Loucy (cell line): ENCODE measurements at regions not wholly inside any gene's neighbourhood (a gene's known extent, or its start where the extent isn't known, plus 50 kb on each side); places are given as distances from the start of the nearest gene placed in this dataset.

Experiments
- H2AFZ ChIP-seq: fragments of 200-600 bp; sonication (generic); 2 replicates; pipeline ENCODE4 v1.6.0; 2016; ENCODE audit warnings: antibody characterized with exemption, mild to moderate bottlenecking, low read length, moderate library complexity
- H3F3A ChIP-seq: fragments of 200-600 bp; 2 replicates; pipeline ENCODE4 v1.6.0; 2016; ENCODE audit warnings: antibody characterized with exemption, low read depth, mild to moderate bottlenecking
- H3K27me3 ChIP-seq: fragments of 200-600 bp; sonication (generic); 2 replicates; pipeline ENCODE4 v1.6.1; 2014; ENCODE audit warnings: low read length, mild to moderate bottlenecking; ENCODE audit not compliant: insufficient read depth, poor library complexity, severe bottlenecking
- H3K36me3 ChIP-seq: fragments of 200-600 bp; sonication (generic); 2 replicates; pipeline ENCODE4 v1.6.1; 2016; ENCODE audit warnings: low read length; ENCODE audit not compliant: insufficient read depth
- H3K4me1 ChIP-seq: fragments of 200-600 bp; sonication (generic); 2 replicates; pipeline ENCODE4 v1.5.1; 2014; ENCODE audit warnings: low read length, mild to moderate bottlenecking; ENCODE audit not compliant: insufficient read depth, poor library complexity, severe bottlenecking
- H3K4me2 ChIP-seq: fragments of 200-600 bp; sonication (generic); 2 replicates; pipeline ENCODE4 v1.6.0; 2014; ENCODE audit warnings: antibody characterized with exemption, low read length, low read depth, mild to moderate bottlenecking; ENCODE audit not compliant: poor library complexity, severe bottlenecking
- H3K4me3 ChIP-seq: fragments of 200-600 bp; sonication (generic); 2 replicates; pipeline ENCODE4 v1.5.1; 2014; ENCODE audit warnings: low read length, mild to moderate bottlenecking, mixed read lengths; ENCODE audit not compliant: poor library complexity, severe bottlenecking
- H3K79me2 ChIP-seq: fragments of 200-600 bp; sonication (generic); 2 replicates; pipeline ENCODE4 v1.6.1; 2014; ENCODE audit warnings: low read length; ENCODE audit not compliant: insufficient read depth
- H3K9ac ChIP-seq: fragments of 200-600 bp; sonication (generic); 2 replicates; pipeline ENCODE4 v1.6.0; 2014; ENCODE audit warnings: mild to moderate bottlenecking, low read depth, low read length, moderate library complexity; ENCODE audit not compliant: poor library complexity, severe bottlenecking
- H3K9me2 ChIP-seq: fragments of 200-600 bp; sonication (generic); replicated peaks from 2 replicates; pipeline ENCODE4 v1.6.1; 2016; ENCODE audit warnings: low read depth, low read length, mixed read lengths
- H3K9me3 ChIP-seq: fragments of 200-600 bp; sonication (generic); 2 replicates; pipeline ENCODE4 v1.6.1; 2014; ENCODE audit warnings: mild to moderate bottlenecking, antibody characterized with exemption, low read length, low read depth; ENCODE audit not compliant: insufficient read depth
- H4K20me1 ChIP-seq: fragments of 200-600 bp; sonication (generic); 2 replicates; pipeline ENCODE4 v1.6.0; 2014; ENCODE audit warnings: antibody characterized with exemption, low read length, mild to moderate bottlenecking; ENCODE audit not compliant: insufficient read depth, poor library complexity, severe bottlenecking
- EZH2phosphoT487 ChIP-seq: fragments of 200-600 bp; IDR thresholded peaks from 2 replicates; pipeline ENCODE4 v1.6.1; 2018; ENCODE audit warnings: antibody characterized with exemption, mild to moderate bottlenecking, moderate library complexity, borderline replicate concordance
- TF ChIP-seq, protein P1 (sequence below): fragments of 200-600 bp; sonication (generic); conservative IDR thresholded peaks from 2 replicates; pipeline ENCODE4 v1.5.1; 2014; ENCODE audit warnings: mild to moderate bottlenecking, antibody characterized with exemption, low read length

DNA sequence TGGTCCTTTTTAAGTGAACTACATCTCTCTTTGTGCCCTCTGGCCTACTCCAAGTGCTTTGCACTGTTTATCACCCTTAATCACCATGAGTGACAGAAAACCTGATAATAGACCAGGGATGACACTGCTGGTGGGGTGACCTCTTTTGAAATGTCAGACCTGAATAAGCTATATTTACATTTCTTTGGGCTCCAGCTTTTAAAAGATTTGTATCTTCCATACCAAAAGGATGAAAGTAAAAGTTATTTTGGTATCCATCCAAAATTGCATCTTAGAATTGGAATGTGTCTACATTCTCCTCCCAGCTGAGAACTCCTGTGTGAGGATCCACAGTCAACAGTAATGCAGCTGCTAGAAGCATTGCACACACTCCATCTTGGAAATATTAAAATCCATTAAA, 370.0 kb downstream of the CDH11 start:
- no peak overlapping the region for H3K4me2 ChIP-seq
- H3K79me2 ChIP-seq = no peaks in the 10 kb centered on the region
- TF ChIP-seq, protein P1, sequence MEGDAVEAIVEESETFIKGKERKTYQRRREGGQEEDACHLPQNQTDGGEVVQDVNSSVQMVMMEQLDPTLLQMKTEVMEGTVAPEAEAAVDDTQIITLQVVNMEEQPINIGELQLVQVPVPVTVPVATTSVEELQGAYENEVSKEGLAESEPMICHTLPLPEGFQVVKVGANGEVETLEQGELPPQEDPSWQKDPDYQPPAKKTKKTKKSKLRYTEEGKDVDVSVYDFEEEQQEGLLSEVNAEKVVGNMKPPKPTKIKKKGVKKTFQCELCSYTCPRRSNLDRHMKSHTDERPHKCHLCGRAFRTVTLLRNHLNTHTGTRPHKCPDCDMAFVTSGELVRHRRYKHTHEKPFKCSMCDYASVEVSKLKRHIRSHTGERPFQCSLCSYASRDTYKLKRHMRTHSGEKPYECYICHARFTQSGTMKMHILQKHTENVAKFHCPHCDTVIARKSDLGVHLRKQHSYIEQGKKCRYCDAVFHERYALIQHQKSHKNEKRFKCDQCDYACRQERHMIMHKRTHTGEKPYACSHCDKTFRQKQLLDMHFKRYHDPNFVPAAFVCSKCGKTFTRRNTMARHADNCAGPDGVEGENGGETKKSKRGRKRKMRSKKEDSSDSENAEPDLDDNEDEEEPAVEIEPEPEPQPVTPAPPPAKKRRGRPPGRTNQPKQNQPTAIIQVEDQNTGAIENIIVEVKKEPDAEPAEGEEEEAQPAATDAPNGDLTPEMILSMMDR = no peak
- no peak for TF ChIP-seq EZH2phosphoT487
- H4K20me1 ChIP-seq = no peaks in the 10 kb centered on the region
- no peaks in the 10 kb centered on the region for H3K4me1 ChIP-seq
- no peaks in the 10 kb centered on the region for H3K27me3 ChIP-seq
- no peak overlapping the region for H3K9ac ChIP-seq
- no peaks in the 10 kb centered on the region for H3F3A ChIP-seq
- H3K9me2 ChIP-seq = no peaks in the 10 kb centered on the region
- no peaks in the 10 kb centered on the region for H3K9me3 ChIP-seq
- H2AFZ ChIP-seq = no peak overlapping the region
- H3K4me3 ChIP-seq = no peak overlapping the region
- H3K36me3 ChIP-seq = no peaks in the 10 kb centered on the region

DNA sequence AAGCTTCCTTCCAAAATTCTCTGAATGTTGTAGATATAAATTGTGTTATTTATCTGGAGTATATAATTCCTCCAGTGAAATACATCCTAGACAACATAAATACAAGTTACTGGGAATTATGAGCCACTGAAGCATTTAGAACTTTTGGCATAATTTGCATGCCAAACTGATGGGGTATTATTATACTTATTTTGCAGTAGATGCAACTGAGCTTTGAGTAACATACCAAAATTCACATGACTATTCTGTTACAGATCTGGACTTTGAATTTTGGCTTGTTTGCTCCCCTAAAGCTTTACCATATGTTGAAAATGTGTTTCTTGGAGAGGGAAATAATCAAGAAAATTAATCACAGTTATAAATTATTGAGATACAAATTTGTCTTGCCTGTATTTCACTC, 372.5 kb downstream of the CDH11 start:
- Histone ChIP-seq H3K79me2 (no peaks in the 10 kb centered on the region), H3K9me2 (no peaks in the 10 kb centered on the region), H4K20me1 (no peaks in the 10 kb centered on the region), H3K9me3 (no peaks in the 10 kb centered on the region), H3K9ac (no peak overlapping the region), H3K4me2 (no peak overlapping the region), H3K27me3 (no peaks in the 10 kb centered on the region), H2AFZ (no peak overlapping the region), H3K4me3 (no peak overlapping the region), H3F3A (no peaks in the 10 kb centered on the region), H3K36me3 (no peaks in the 10 kb centered on the region), H3K4me1 (no peaks in the 10 kb centered on the region)
- TF ChIP-seq, protein P1 = no peak
- no peak for TF ChIP-seq EZH2phosphoT487

DNA sequence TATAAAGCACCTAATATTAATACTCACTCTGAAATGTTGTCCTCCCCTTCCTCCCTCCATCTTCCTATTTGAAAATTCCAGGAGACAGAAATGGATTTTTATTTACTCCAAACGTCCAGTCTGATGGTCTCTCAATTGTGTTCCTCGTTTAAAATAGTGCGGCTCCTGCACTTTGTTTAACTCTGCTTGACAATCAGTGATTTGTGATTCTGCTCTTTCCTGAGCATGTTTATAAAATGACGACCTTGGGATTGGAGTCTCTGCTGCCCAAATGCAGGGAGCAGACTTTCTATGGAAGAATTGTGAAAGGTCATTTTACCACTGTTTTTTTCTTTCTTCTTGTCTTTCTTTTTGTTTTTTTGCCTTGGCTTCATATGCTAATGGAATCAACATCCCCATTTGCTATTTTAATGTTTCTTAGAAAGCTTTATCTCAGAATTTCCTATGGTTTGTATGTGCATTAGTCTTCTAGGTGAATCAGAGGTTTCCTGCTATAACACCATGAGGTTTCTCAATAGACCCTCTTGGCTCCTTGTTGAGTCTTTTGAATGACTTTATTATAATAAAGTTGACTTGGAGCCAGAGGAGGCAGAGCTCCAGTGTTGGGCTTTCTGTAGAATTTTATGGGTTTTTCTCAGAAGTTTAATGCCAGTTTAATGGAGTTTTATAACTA, 376.5 kb downstream of the CDH11 start:
- H3K79me2 ChIP-seq = no peaks in the 10 kb centered on the region
- H3K4me3 ChIP-seq = no peak overlapping the region
- no peaks in the 10 kb centered on the region for H3K36me3 ChIP-seq
- H3K9ac ChIP-seq = no peak overlapping the region
- no peaks in the 10 kb centered on the region for H3K4me1 ChIP-seq
- no peaks in the 10 kb centered on the region for H3F3A ChIP-seq
- no peak overlapping the region for H2AFZ ChIP-seq
- no peaks in the 10 kb centered on the region for H4K20me1 ChIP-seq
- TF ChIP-seq EZH2phosphoT487 = no peak
- TF ChIP-seq, protein P1 = no peak
- no peaks in the 10 kb centered on the region for H3K9me3 ChIP-seq
- no peaks in the 10 kb centered on the region for H3K27me3 ChIP-seq
- no peaks in the 10 kb centered on the region for H3K9me2 ChIP-seq
- no peak overlapping the region for H3K4me2 ChIP-seq
